ENCODE measurements at regions not wholly inside any gene's neighbourhood (a gene's known extent, or its start where the extent isn't known, plus 50 kb on each side); places are given as distances from the start of the nearest gene placed in this dataset.

- no peak for DNase-seq (ENCODE audit: low spot score)
- H3K4me2 ChIP-seq = no peak overlapping the region
- H3K4me1 Mint-ChIP-seq = peaks cover 50% of the 10 kb centered on the region
Observed at GRCh38 chr3:194275721-194276120, 75.4 kb downstream of the CPN2 start.

DNA sequence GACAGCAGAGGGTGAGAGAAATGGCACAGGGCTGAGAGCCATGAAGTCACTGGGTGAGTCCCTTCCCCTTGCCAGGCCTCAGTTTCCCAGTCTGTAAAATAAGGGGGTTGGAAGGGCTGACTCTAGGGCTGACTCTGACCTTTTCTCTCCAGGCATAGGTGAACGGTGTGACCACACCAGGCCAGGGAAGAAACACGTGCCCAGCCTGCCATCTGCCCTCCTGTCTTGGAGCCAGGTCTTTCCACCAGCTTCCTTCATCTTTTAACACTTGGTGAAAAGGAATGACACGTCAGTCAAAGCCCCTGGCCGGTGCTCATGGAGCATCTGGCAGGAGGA, 74.4 kb downstream of the CPN2 start:
- Histone ChIP-seq H4K20me1 (ENCODE audit: low read depth) (peaks cover 5% of the 10 kb centered on the region), H3K9ac (no peak overlapping the region), H2AFZ (replicated peaks) (no peak overlapping the region), H3K27me3 (no peaks in the 10 kb centered on the region), H3K36me3 (no peaks in the 10 kb centered on the region), H3K4me2 (peak overlapping the region; percentile 21), H3K27ac (no peak overlapping the region), H3F3A (ENCODE audit: low read depth) (peaks cover 58% of the 10 kb centered on the region), H3K79me2 (ENCODE audit: low read depth) (no peaks in the 10 kb centered on the region), H3K4me3 (no peak overlapping the region), H3K9me3 (ENCODE audit: low read depth) (no peaks in the 10 kb centered on the region), H3K4me1 (peaks cover 49% of the 10 kb centered on the region)
- Mint-ChIP-seq H3K36me3 (peaks cover 4% of the 10 kb centered on the region), H3K4me1 (peaks cover 47% of the 10 kb centered on the region), H3K9me3 (peaks cover 10% of the 10 kb centered on the region), H3K27me3 (ENCODE audit: insufficient read depth, low read depth) (peaks cover 38% of the 10 kb centered on the region), H3K4me3 (peak overlapping the region; percentile 30), H3K27ac (no peak overlapping the region)
- no peak for TF ChIP-seq EZH2 (IDR thresholded peaks at IDR 0.05)
- no peak for TF ChIP-seq EZH2phosphoT487 (IDR thresholded peaks at IDR 0.05)
- TF ChIP-seq, protein P1, sequence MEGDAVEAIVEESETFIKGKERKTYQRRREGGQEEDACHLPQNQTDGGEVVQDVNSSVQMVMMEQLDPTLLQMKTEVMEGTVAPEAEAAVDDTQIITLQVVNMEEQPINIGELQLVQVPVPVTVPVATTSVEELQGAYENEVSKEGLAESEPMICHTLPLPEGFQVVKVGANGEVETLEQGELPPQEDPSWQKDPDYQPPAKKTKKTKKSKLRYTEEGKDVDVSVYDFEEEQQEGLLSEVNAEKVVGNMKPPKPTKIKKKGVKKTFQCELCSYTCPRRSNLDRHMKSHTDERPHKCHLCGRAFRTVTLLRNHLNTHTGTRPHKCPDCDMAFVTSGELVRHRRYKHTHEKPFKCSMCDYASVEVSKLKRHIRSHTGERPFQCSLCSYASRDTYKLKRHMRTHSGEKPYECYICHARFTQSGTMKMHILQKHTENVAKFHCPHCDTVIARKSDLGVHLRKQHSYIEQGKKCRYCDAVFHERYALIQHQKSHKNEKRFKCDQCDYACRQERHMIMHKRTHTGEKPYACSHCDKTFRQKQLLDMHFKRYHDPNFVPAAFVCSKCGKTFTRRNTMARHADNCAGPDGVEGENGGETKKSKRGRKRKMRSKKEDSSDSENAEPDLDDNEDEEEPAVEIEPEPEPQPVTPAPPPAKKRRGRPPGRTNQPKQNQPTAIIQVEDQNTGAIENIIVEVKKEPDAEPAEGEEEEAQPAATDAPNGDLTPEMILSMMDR (IDR thresholded peaks at IDR 0.05) = no peak
- DNase-seq (ENCODE audit: low spot score) = no peak

More at GRCh38 chr3:194275721-194276120, 75.4 kb downstream of the CPN2 start:
- Histone ChIP-seq H3K27me3 (no peaks in the 10 kb centered on the region), H3K4me3 (no peak overlapping the region), H3K9me3 (ENCODE audit: low read depth) (no peaks in the 10 kb centered on the region), H2AFZ (replicated peaks) (no peak overlapping the region), H3K27ac (no peak overlapping the region), H3F3A (ENCODE audit: low read depth) (peaks cover 63% of the 10 kb centered on the region), H3K4me1 (peaks cover 58% of the 10 kb centered on the region), H4K20me1 (ENCODE audit: low read depth) (peaks cover 5% of the 10 kb centered on the region), H3K36me3 (no peaks in the 10 kb centered on the region), H3K79me2 (ENCODE audit: low read depth) (no peaks in the 10 kb centered on the region), H3K9ac (no peak overlapping the region)
- Mint-ChIP-seq H3K27me3 (ENCODE audit: insufficient read depth, low read depth) (peaks cover 35% of the 10 kb centered on the region), H3K27ac (no peak overlapping the region), H3K9me3 (peaks cover 10% of the 10 kb centered on the region), H3K4me3 (peak overlapping the region; percentile 39), H3K36me3 (peaks cover 4% of the 10 kb centered on the region)
- TF ChIP-seq EZH2 (IDR thresholded peaks at IDR 0.05) (no peak), EZH2phosphoT487 (IDR thresholded peaks at IDR 0.05) (no peak)
- TF ChIP-seq, protein P1 (IDR thresholded peaks at IDR 0.05) = no peak

- no peaks in the 10 kb centered on the region for H3K36me3 ChIP-seq
- H3K27me3 ChIP-seq = no peaks in the 10 kb centered on the region
- no peak overlapping the region for H3K4me3 ChIP-seq
- peak overlapping the region; percentile 21 for H3K4me2 ChIP-seq
- TF ChIP-seq EZH2phosphoT487 (IDR thresholded peaks at IDR 0.05) (no peak), EZH2 (IDR thresholded peaks at IDR 0.05) (no peak)
- TF ChIP-seq, protein P1 (IDR thresholded peaks at IDR 0.05) = no peak
- peaks cover 4% of the 10 kb centered on the region for H3K36me3 Mint-ChIP-seq
- H3K27ac Mint-ChIP-seq = peak overlapping the region; percentile 90
- H4K20me1 ChIP-seq (ENCODE audit: low read depth) = peaks cover 5% of the 10 kb centered on the region
- H3K9me3 ChIP-seq (ENCODE audit: low read depth) = no peaks in the 10 kb centered on the region
- no peak overlapping the region for H3K27ac ChIP-seq
- H3K4me3 Mint-ChIP-seq = peak overlapping the region; percentile 59
- H3F3A ChIP-seq (ENCODE audit: low read depth) = peaks cover 58% of the 10 kb centered on the region
- H3K79me2 ChIP-seq (ENCODE audit: low read depth) = no peaks in the 10 kb centered on the region
- peaks cover 50% of the 10 kb centered on the region for H3K4me1 Mint-ChIP-seq
- H2AFZ ChIP-seq (replicated peaks) = peak overlapping the region; percentile 14
- H3K9ac ChIP-seq = no peak overlapping the region
- H3K27me3 Mint-ChIP-seq (ENCODE audit: insufficient read depth, low read depth) = peaks cover 40% of the 10 kb centered on the region
- H3K4me1 ChIP-seq = peaks cover 49% of the 10 kb centered on the region
- no peak for DNase-seq (ENCODE audit: low spot score)
- peaks cover 13% of the 10 kb centered on the region for H3K9me3 Mint-ChIP-seq
Observed at GRCh38 chr3:194277104-194277785, 73.9 kb downstream of the CPN2 start.

Data from neural progenitor cell (in vitro differentiated cells).